Glutamatergic neuron (in vitro differentiated cells): ENCODE measurements at regions not wholly inside any gene's neighbourhood (a gene's known extent, or its start where the extent isn't known, plus 50 kb on each side); places are given as distances from the start of the nearest gene placed in this dataset.

Source experiments
- DNase-seq: peaks from one replicate; pipeline ENCODE4 v3.0.0; 2022
- H3K27ac Mint-ChIP-seq: one replicate; pipeline ENCODE4 v1.8.0; 2020; ENCODE audit warnings: mild to moderate bottlenecking, mixed read lengths, inconsistent platforms; ENCODE audit not compliant: unreplicated experiment
- H3K27me3 Mint-ChIP-seq: one replicate; pipeline ENCODE4 v1.8.0; 2020; ENCODE audit warnings: mild to moderate bottlenecking, moderate library complexity, mixed read lengths, inconsistent platforms; ENCODE audit not compliant: unreplicated experiment
- H3K36me3 Mint-ChIP-seq: one replicate; pipeline ENCODE4 v1.8.0; 2020; ENCODE audit warnings: mild to moderate bottlenecking, mixed read lengths, inconsistent platforms; ENCODE audit not compliant: unreplicated experiment
- H3K4me1 Mint-ChIP-seq: one replicate; pipeline ENCODE4 v1.8.0; 2020; ENCODE audit warnings: mild to moderate bottlenecking, low read depth, mixed read lengths, inconsistent platforms; ENCODE audit not compliant: unreplicated experiment
- H3K4me3 Mint-ChIP-seq: one replicate; pipeline ENCODE4 v1.8.0; 2020; ENCODE audit warnings: mild to moderate bottlenecking, mixed read lengths, inconsistent platforms; ENCODE audit not compliant: unreplicated experiment
- H3K9me3 Mint-ChIP-seq: one replicate; pipeline ENCODE4 v1.8.0; 2020; ENCODE audit warnings: mild to moderate bottlenecking, moderate library complexity, mixed read lengths, inconsistent platforms; ENCODE audit not compliant: unreplicated experiment
- CTCF ChIP-seq: fragments of 200-600 bp; sonication (generic); IDR thresholded peaks from one replicate; pipeline ENCODE4 v1.5.0; 2021; ENCODE audit not compliant: partially characterized antibody, unreplicated experiment

DNA sequence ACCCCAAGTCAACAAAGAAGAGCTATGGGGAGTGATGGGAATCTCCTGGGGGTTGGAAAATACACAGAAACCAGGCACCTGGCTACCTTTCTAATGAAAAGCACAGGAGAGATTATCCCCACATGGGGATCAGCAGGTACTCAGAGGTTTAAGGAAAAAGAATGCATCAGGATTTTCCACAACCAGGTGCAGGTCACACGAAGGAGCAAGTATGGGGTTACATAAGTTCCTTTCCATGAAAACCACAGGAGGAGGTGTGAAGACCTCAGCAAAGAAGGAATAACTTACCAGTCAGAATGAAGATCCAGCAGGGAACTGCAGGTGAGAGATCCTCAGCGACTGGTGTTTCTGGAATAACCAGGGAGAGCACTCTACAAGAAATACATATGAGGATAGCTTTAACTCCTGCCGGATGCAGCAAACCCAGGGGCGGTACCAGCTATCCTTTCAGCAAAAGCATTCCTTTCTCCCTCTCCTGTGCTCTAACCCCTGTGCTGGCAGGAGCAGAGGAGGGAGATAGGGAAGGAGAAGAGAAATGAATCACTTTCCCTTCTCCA, 116.7 kb upstream of the TMEM106B start:
- H3K4me1 Mint-ChIP-seq, result peaks cover 7% of the 10 kb centered on the region
- H3K27me3 Mint-ChIP-seq, result no peaks in the 10 kb centered on the region
- H3K4me3 Mint-ChIP-seq, result no peak overlapping the region
- no peak overlapping the region for H3K27ac Mint-ChIP-seq
- no peaks in the 10 kb centered on the region for H3K9me3 Mint-ChIP-seq
- H3K36me3 Mint-ChIP-seq, result no peaks in the 10 kb centered on the region
- no peak for TF ChIP-seq CTCF
- DNase-seq, result no peak

- no peak overlapping the region for H3K27ac Mint-ChIP-seq
- peaks cover 10% of the 10 kb centered on the region for H3K36me3 Mint-ChIP-seq
- TF ChIP-seq CTCF, result no peak
- no peaks in the 10 kb centered on the region for H3K9me3 Mint-ChIP-seq
- DNase-seq, result no peak
- H3K4me1 Mint-ChIP-seq, result peaks cover 3% of the 10 kb centered on the region
- no peak overlapping the region for H3K4me3 Mint-ChIP-seq
- H3K27me3 Mint-ChIP-seq, result no peaks in the 10 kb centered on the region
Measured at GRCh38 chr7:12102126-12102525, 109.0 kb upstream of the TMEM106B start.

- H3K4me1 Mint-ChIP-seq, result peaks cover 3% of the 10 kb centered on the region
- peaks cover 10% of the 10 kb centered on the region for H3K36me3 Mint-ChIP-seq
- no peak overlapping the region for H3K4me3 Mint-ChIP-seq
- no peak for TF ChIP-seq CTCF
- no peaks in the 10 kb centered on the region for H3K9me3 Mint-ChIP-seq
- H3K27me3 Mint-ChIP-seq, result no peaks in the 10 kb centered on the region
- DNase-seq, result no peak
- H3K27ac Mint-ChIP-seq, result no peak overlapping the region
Measured at GRCh38 chr7:12102527-12102926, 108.6 kb upstream of the TMEM106B start.

DNA sequence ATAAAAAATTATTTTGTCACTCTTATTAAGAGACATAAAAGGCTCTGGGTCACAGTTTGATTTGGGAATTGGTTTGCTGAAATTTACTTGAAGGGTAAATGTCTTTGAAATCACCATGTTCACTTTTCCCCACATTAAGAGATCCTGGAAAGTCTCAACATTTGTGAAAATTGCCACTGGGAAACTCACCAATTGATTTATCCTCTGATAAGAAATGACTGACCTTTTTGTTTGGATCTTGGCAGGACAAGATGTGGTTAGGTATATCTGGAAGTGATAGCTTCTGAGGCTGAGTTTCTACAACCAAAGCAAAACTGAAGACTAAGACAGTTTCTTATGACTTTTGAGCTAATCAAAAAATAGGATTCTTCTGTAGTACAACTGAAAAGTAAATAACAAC, 107.1 kb upstream of the TMEM106B start:
- peaks cover 3% of the 10 kb centered on the region for H3K4me1 Mint-ChIP-seq
- H3K9me3 Mint-ChIP-seq, result no peaks in the 10 kb centered on the region
- no peak overlapping the region for H3K4me3 Mint-ChIP-seq
- no peak overlapping the region for H3K27ac Mint-ChIP-seq
- no peak for DNase-seq
- H3K36me3 Mint-ChIP-seq, result peaks cover 10% of the 10 kb centered on the region
- H3K27me3 Mint-ChIP-seq, result no peaks in the 10 kb centered on the region
- no peak for TF ChIP-seq CTCF

- no peaks in the 10 kb centered on the region for H3K27me3 Mint-ChIP-seq
- H3K4me1 Mint-ChIP-seq, result peaks cover 11% of the 10 kb centered on the region
- DNase-seq, result no peak
- H3K9me3 Mint-ChIP-seq, result no peaks in the 10 kb centered on the region
- no peak for TF ChIP-seq CTCF
- H3K36me3 Mint-ChIP-seq, result no peaks in the 10 kb centered on the region
- no peak overlapping the region for H3K4me3 Mint-ChIP-seq
- H3K27ac Mint-ChIP-seq, result no peak overlapping the region
Measured at GRCh38 chr7:12107381-12107780, 103.7 kb upstream of the TMEM106B start.
